ENCODE measurements at regions not wholly inside any gene's neighbourhood (a gene's known extent, or its start where the extent isn't known, plus 50 kb on each side); places are given as distances from the start of the nearest gene placed in this dataset.

GRCh38 chrX:13890806-13891205 lies 73.9 kb upstream of the GPM6B start:
- TF ChIP-seq KAT7 (CRISPR knock-in tag; IDR thresholded peaks at IDR 0.05; ENCODE audit: borderline replicate concordance) = no peak
- TF ChIP-seq ZNF704 (CRISPR knock-in tag; IDR thresholded peaks at IDR 0.05; ENCODE audit: borderline replicate concordance) = no peak
- no peak for TF ChIP-seq NR2C2 (CRISPR knock-in tag; IDR thresholded peaks at IDR 0.05; ENCODE audit: borderline replicate concordance)
- no peak for TF ChIP-seq ZSCAN9 (CRISPR knock-in tag; IDR thresholded peaks at IDR 0.05; ENCODE audit: borderline replicate concordance)
- no peak for TF ChIP-seq TAF1 (CRISPR knock-in tag; IDR thresholded peaks at IDR 0.05)
- TF ChIP-seq CTCF (CRISPR knock-in tag; IDR thresholded peaks at IDR 0.05) = no peak
- TF ChIP-seq FOSL1 (CRISPR knock-in tag; IDR thresholded peaks at IDR 0.05; ENCODE audit: borderline replicate concordance) = no peak
- no peak for TF ChIP-seq GFI1 (CRISPR knock-in tag; IDR thresholded peaks at IDR 0.05; ENCODE audit: borderline replicate concordance)
- TF ChIP-seq MTF1 (CRISPR knock-in tag; IDR thresholded peaks at IDR 0.05) = no peak
- no peak for TF ChIP-seq LBX2 (CRISPR knock-in tag; IDR thresholded peaks at IDR 0.05; ENCODE audit: borderline replicate concordance)
- TF ChIP-seq KLF15 (CRISPR knock-in tag; IDR thresholded peaks at IDR 0.05; ENCODE audit: borderline replicate concordance) = no peak
- TF ChIP-seq POLR2A (IDR thresholded peaks at IDR 0.05; ENCODE audit: insufficient read depth in 1 of 2, low read depth in 2 of 2, low read length in 2 of 2) = no peak

Measured in HepG2 (cell line).